IMR-90 (cell line): ENCODE measurements at regions not wholly inside any gene's neighbourhood (a gene's known extent, or its start where the extent isn't known, plus 50 kb on each side); places are given as distances from the start of the nearest gene placed in this dataset.

ENCODE experiments used
- ATAC-seq: fragments of 200-7000 bp; cut with Tn5 transposase; 2 replicates; pipeline ENCODE4 v1.9.1; 2020; ENCODE audit warnings: low read depth, mild to moderate bottlenecking, moderate library complexity
- BruUV-seq: library from RNA; stranded (reverse); fragments of 400-500 nt; replicated peaks from 2 replicates; lab custom pipeline; 2021; lab: Mats Ljungman, UMichigan
- CTCF ChIA-PET: fragments of 300-600 bp; formaldehyde crosslinking; extraction: SDS; loops from one replicate; lab custom pipeline; 2021; ENCODE audit warnings: antibody characterized with exemption; lab: Yijun Ruan, JAX
- POLR2A ChIA-PET: fragments of 300-600 bp; sonication (Branson Sonifier 250); formaldehyde crosslinking; loops from one replicate; lab custom pipeline; 2022; ENCODE audit warnings: antibody characterized with exemption; ENCODE audit not compliant: unreplicated experiment; lab: Charles Lee
- DNase-seq: peaks from one replicate; pipeline ENCODE4 v3.0.0; 2013
- H2AFZ ChIP-seq: replicated peaks from 2 replicates; pipeline ENCODE3; 2013; ENCODE audit warnings: low read length, mild to moderate bottlenecking; ENCODE audit not compliant: poor library complexity
- H2AK5ac ChIP-seq: 2 replicates; pipeline ENCODE4 v1.6.1; 2013; ENCODE audit warnings: low read depth, low read length, inconsistent platforms
- H2AK9ac ChIP-seq: replicated peaks from 2 replicates; pipeline ENCODE3; 2013; ENCODE audit warnings: mild to moderate bottlenecking, low read depth, low read length, moderate library complexity; ENCODE audit not compliant: poor library complexity
- H2BK120ac ChIP-seq: 2 replicates; pipeline ENCODE4 v1.6.1; 2013; ENCODE audit warnings: low read depth, low read length, inconsistent platforms
- H2BK15ac ChIP-seq: 3 replicates; pipeline ENCODE4 v1.6.1; 2013; ENCODE audit warnings: low read depth, low read length, inconsistent platforms
- H2BK20ac ChIP-seq: 2 replicates; pipeline ENCODE4 v1.6.1; 2013; ENCODE audit warnings: low read depth, mild to moderate bottlenecking, inconsistent platforms, low read length, moderate library complexity
- H2BK5ac ChIP-seq: 2 replicates; pipeline ENCODE4 v1.6.1; 2013; ENCODE audit warnings: mild to moderate bottlenecking, low read depth, low read length, inconsistent platforms; ENCODE audit not compliant: poor library complexity, severe bottlenecking
- H3K14ac ChIP-seq: replicated peaks from 2 replicates; pipeline ENCODE4 v1.6.1; 2013; ENCODE audit warnings: low read depth, low read length, inconsistent platforms
- H3K18ac ChIP-seq: 2 replicates; pipeline ENCODE4 v1.6.1; 2013; ENCODE audit warnings: low read depth, low read length, control low read depth
- H3K23ac ChIP-seq: 2 replicates; pipeline ENCODE4 v1.6.1; 2013; ENCODE audit warnings: low read depth, low read length, inconsistent platforms
- H3K27ac ChIP-seq: 2 replicates; pipeline ENCODE4 v1.5.1; 2013; ENCODE audit warnings: mild to moderate bottlenecking, control low read depth, low read length; ENCODE audit not compliant: insufficient read depth
- H3K27me3 ChIP-seq: 2 replicates; pipeline ENCODE4 v1.6.1; 2013; ENCODE audit warnings: low read length; ENCODE audit not compliant: control insufficient read depth, insufficient read depth
- H3K36me3 ChIP-seq: 2 replicates; pipeline ENCODE4 v1.6.1; 2013; ENCODE audit warnings: low read length, mixed read lengths; ENCODE audit not compliant: control insufficient read depth, insufficient read depth
- H3K4ac ChIP-seq: 2 replicates; pipeline ENCODE4 v1.6.1; 2013; ENCODE audit warnings: low read depth, low read length, inconsistent platforms
- H3K4me1 ChIP-seq: 2 replicates; pipeline ENCODE4 v1.6.1; 2013; ENCODE audit warnings: low read length, mixed read lengths; ENCODE audit not compliant: control insufficient read depth, insufficient read depth
- H3K4me2 ChIP-seq: 2 replicates; pipeline ENCODE4 v1.6.1; 2013; ENCODE audit warnings: low read depth, mild to moderate bottlenecking, control low read depth, low read length, moderate library complexity
- H3K4me3 ChIP-seq: 2 replicates; pipeline ENCODE4 v1.5.1; 2013; ENCODE audit warnings: low read depth, mild to moderate bottlenecking, control low read depth, low read length, moderate library complexity; ENCODE audit not compliant: insufficient read depth
- H3K56ac ChIP-seq: 2 replicates; pipeline ENCODE4 v1.6.1; 2013; ENCODE audit warnings: low read length, inconsistent platforms; ENCODE audit not compliant: insufficient read depth; ENCODE audit errors: extremely low read depth
- H3K79me1 ChIP-seq, 2 experiments: 2 replicates each; pipeline ENCODE4 v1.6.1; 2013; ENCODE audit warnings: low read length in 2 of 2, inconsistent platforms in 1 of 2, low read depth in 1 of 2
- H3K9ac ChIP-seq: 2 replicates; pipeline ENCODE4 v1.6.1; 2013; ENCODE audit warnings: low read depth, low read length, control low read depth
- H3K9me1 ChIP-seq: 2 replicates; pipeline ENCODE4 v1.6.1; 2013; ENCODE audit warnings: low read length, inconsistent platforms; ENCODE audit not compliant: insufficient read depth
- H3K9me3 ChIP-seq: 2 replicates; pipeline ENCODE4 v1.6.1; 2013; ENCODE audit warnings: low read length; ENCODE audit not compliant: control insufficient read depth, insufficient read depth
- H4K20me1 ChIP-seq: 2 replicates; pipeline ENCODE4 v1.6.1; 2013; ENCODE audit warnings: low read length, inconsistent platforms; ENCODE audit not compliant: insufficient read depth
- H4K5ac ChIP-seq: 2 replicates; pipeline ENCODE4 v1.6.1; 2013; ENCODE audit warnings: mild to moderate bottlenecking, low read depth, low read length, control low read depth
- H4K8ac ChIP-seq, 2 experiments: 2 replicates each; pipeline ENCODE4 v1.6.1; 2013; ENCODE audit warnings: low read depth in 2 of 2, low read length in 2 of 2, control low read depth in 1 of 2, inconsistent platforms in 1 of 2
- H4K91ac ChIP-seq: 2 replicates; pipeline ENCODE4 v1.6.1; 2013; ENCODE audit warnings: low read depth, low read length, inconsistent platforms; ENCODE audit not compliant: insufficient read depth
- CHD1 ChIP-seq: IDR thresholded peaks from 2 replicates; pipeline ENCODE4 v1.6.1; 2012; ENCODE audit warnings: low read depth, low read length, improper control_type of control experiment
- MAFK ChIP-seq: IDR thresholded peaks from 2 replicates; pipeline ENCODE4 v1.6.1; 2012; ENCODE audit warnings: low read depth, low read length, improper control_type of control experiment
- RAD21 ChIP-seq: IDR thresholded peaks from 2 replicates; pipeline ENCODE4 v1.6.1; 2012; ENCODE audit warnings: low read length, improper control_type of control experiment
- RCOR1 ChIP-seq: IDR thresholded peaks from 2 replicates; pipeline ENCODE4 v1.6.1; 2012; ENCODE audit warnings: mild to moderate bottlenecking, low read length, improper control_type of control experiment; ENCODE audit not compliant: insufficient replicate concordance
- USF2 ChIP-seq: fragments of 150-350 bp; IDR thresholded peaks from 2 replicates; pipeline ENCODE4 v1.6.1; 2017; ENCODE audit warnings: mild to moderate bottlenecking, antibody characterized with exemption, low read length, low read depth
- dilution Hi-C: fragments of 300-500 bp; cut with HindIII; formaldehyde crosslinking; loops from one replicate; pipeline ENCODE4 v1.14.3; 2018; ENCODE audit warnings: low sequenced_read_pairs; ENCODE audit not compliant: unreplicated experiment
- in situ Hi-C: fragments of 300-500 bp; cut with MboI; formaldehyde crosslinking; loops from 3 replicates; pipeline ENCODE4 v1.14.3; 2019; ENCODE audit warnings: low sequenced_read_pairs, inconsistent platforms, mixed read lengths
- intact Hi-C: fragments of 100-400 bp; cut with micrococcal nuclease; formaldehyde crosslinking; loops from 2 replicates; pipeline ENCODE4 v1.10.0; 2022

GRCh38 chr7:42722198-42722597 is 189.7 kb downstream of the C7orf25 start:
- no peaks in the 10 kb centered on the region for H3K79me1 ChIP-seq
- no peak overlapping the region for H3K9ac ChIP-seq
- no peak overlapping the region for H4K91ac ChIP-seq
- H4K5ac ChIP-seq: no peak overlapping the region
- H3K4ac ChIP-seq: no peak overlapping the region
- no peak overlapping the region for H2AK5ac ChIP-seq
- H3K18ac ChIP-seq: no peak overlapping the region
- no peaks in the 10 kb centered on the region for H3K9me1 ChIP-seq
- BruUV-seq: no TSS peak
- H3K14ac ChIP-seq: no peak overlapping the region
- H2BK5ac ChIP-seq: no peak overlapping the region
- H2BK120ac ChIP-seq: no peak overlapping the region
- H3K27ac ChIP-seq: no peak overlapping the region
- DNase-seq (no peak), ATAC-seq (no peak)
- no peak overlapping the region for H4K8ac ChIP-seq
- H3K4me2 ChIP-seq: no peak overlapping the region
- H2BK20ac ChIP-seq: no peak overlapping the region
- no peaks in the 10 kb centered on the region for H3K27me3 ChIP-seq
- in situ Hi-C loops (no loop called here), intact Hi-C loops (no loop called here), dilution Hi-C loops (no loop called here)
- no peak overlapping the region for H3K4me3 ChIP-seq
- no peaks in the 10 kb centered on the region for H3K36me3 ChIP-seq
- no peaks in the 10 kb centered on the region for H3K4me1 ChIP-seq
- no peaks in the 10 kb centered on the region for H4K20me1 ChIP-seq
- no peak overlapping the region for H2AFZ ChIP-seq
- POLR2A ChIA-PET: no interaction called here
- H3K56ac ChIP-seq: no peak overlapping the region
- no peak overlapping the region for H2AK9ac ChIP-seq
- CTCF ChIA-PET: no interaction called here
- H2BK15ac ChIP-seq: no peak overlapping the region
- TF ChIP-seq USF2 (no peak), RAD21 (no peak), MAFK (peak; percentile 38; the same call in 1 of the 2 replicates), CHD1 (no peak), RCOR1 (no peak)
- H3K9me3 ChIP-seq: no peaks in the 10 kb centered on the region
- H3K23ac ChIP-seq: no peak overlapping the region
